AG10803 (cell line): ENCODE measurements at regions not wholly inside any gene's neighbourhood (a gene's known extent, or its start where the extent isn't known, plus 50 kb on each side); places are given as distances from the start of the nearest gene placed in this dataset.

Experiments
- DNase-seq: peaks from one replicate; pipeline ENCODE4 v3.0.0; 2010; ENCODE audit warnings: low read depth
- H3K4me3 ChIP-seq: 2 replicates; pipeline ENCODE4 v1.5.1; 2011; ENCODE audit warnings: mild to moderate bottlenecking, low read length, control low read depth
- TF ChIP-seq, protein P1 (sequence below): conservative IDR thresholded peaks from 2 replicates; pipeline ENCODE4 v1.5.1; 2011; ENCODE audit warnings: mild to moderate bottlenecking, low read length, control low read depth, inconsistent platforms

GRCh38 chr6:80640176-80640575, 533.7 kb downstream of the BCKDHB start:
- TF ChIP-seq, protein P1, sequence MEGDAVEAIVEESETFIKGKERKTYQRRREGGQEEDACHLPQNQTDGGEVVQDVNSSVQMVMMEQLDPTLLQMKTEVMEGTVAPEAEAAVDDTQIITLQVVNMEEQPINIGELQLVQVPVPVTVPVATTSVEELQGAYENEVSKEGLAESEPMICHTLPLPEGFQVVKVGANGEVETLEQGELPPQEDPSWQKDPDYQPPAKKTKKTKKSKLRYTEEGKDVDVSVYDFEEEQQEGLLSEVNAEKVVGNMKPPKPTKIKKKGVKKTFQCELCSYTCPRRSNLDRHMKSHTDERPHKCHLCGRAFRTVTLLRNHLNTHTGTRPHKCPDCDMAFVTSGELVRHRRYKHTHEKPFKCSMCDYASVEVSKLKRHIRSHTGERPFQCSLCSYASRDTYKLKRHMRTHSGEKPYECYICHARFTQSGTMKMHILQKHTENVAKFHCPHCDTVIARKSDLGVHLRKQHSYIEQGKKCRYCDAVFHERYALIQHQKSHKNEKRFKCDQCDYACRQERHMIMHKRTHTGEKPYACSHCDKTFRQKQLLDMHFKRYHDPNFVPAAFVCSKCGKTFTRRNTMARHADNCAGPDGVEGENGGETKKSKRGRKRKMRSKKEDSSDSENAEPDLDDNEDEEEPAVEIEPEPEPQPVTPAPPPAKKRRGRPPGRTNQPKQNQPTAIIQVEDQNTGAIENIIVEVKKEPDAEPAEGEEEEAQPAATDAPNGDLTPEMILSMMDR = no peak
- DNase-seq = peak; percentile 55
- no peak overlapping the region for H3K4me3 ChIP-seq

GRCh38 chr6:80639181-80639629, 532.7 kb downstream of the BCKDHB start:
- H3K4me3 ChIP-seq = no peak overlapping the region
- TF ChIP-seq, protein P1 = no peak
- no peak for DNase-seq

GRCh38 chr6:80638213-80639055, 532.0 kb downstream of the BCKDHB start:
- peak; percentile 87 for DNase-seq
- TF ChIP-seq, protein P1 = no peak
- no peak overlapping the region for H3K4me3 ChIP-seq

- no peak overlapping the region for H3K4me3 ChIP-seq
- peak; percentile 60 for DNase-seq
- TF ChIP-seq, protein P1 = no peak
These were observed 530.8 kb downstream of the BCKDHB start for GRCh38 chr6:80637312-80637711.

DNA sequence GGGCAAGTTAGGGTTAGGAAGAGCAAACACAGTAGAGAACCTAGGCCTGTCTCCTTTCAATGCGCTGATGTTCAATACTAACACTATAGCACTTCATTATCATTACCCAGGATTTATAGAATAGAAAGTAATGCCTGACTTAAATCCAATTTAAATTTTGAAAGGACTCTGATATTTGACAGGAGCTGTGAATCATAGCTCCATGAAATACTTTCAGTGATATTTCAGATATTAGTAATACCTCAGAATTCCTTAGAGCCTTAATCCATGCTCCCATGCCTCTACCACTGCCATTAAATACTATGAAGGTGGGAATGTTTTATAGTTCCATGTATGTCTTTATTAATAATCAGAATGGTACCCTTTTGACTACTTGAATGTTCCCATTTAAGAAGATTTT, 530.2 kb downstream of the BCKDHB start:
- no peak for DNase-seq
- TF ChIP-seq, protein P1 = no peak
- no peak overlapping the region for H3K4me3 ChIP-seq

- no peak overlapping the region for H3K4me3 ChIP-seq
- no peak for DNase-seq
- TF ChIP-seq, protein P1 = no peak
These were observed 526.9 kb downstream of the BCKDHB start for GRCh38 chr6:80633412-80633811.

DNA sequence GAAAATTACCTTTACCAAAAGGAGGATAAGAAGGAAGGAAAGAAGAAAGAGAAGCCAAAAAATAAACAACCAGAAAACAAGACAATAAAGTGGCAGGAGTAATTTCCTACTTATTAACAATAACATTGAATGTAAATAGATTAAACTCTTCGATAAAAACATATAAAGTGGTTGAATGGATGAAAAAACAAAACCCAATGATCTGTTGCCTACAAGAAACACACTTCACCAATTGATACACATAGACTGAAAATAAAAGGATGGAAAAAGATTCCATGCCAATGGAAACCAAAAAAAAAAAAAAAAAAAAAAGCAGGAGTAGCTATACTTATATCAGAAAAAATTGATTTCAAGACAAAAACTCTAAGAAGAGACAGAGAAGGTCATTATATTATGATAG, 518.9 kb downstream of the BCKDHB start:
- TF ChIP-seq, protein P1 = no peak
- no peak overlapping the region for H3K4me3 ChIP-seq
- DNase-seq = no peak
